PC-3 (cell line): ENCODE measurements at regions not wholly inside any gene's neighbourhood (a gene's known extent, or its start where the extent isn't known, plus 50 kb on each side); places are given as distances from the start of the nearest gene placed in this dataset.
"Not testable (repeated sequence)": the region's sequence is repeated elsewhere in the genome, so short reads cannot be mapped to it uniquely, and the experiment has no call there.

Source experiments
- CTCF ChIP-seq: fragments of 300-600 bp; sonication (generic); conservative IDR thresholded peaks from 2 replicates; pipeline ENCODE4 v1.5.1; 2017; ENCODE audit warnings: antibody characterized with exemption, low read depth, mild to moderate bottlenecking, low read length
- EZH2phosphoT487 ChIP-seq: fragments of 300-600 bp; sonication (generic); IDR thresholded peaks from 2 replicates; pipeline ENCODE4 v1.6.1; 2018; ENCODE audit warnings: mild to moderate bottlenecking, antibody characterized with exemption, low read length, borderline replicate concordance

- TF ChIP-seq CTCF, EZH2phosphoT487: not testable (repeated sequence)
Measured at GRCh38 chr9:39585233-39585632, 229.8 kb downstream of the SPATA31A1 start.
